Tibial nerve (tissue), 4 donors: ENCODE measurements at regions not wholly inside any gene's neighbourhood (a gene's known extent, or its start where the extent isn't known, plus 50 kb on each side); places are given as distances from the start of the nearest gene placed in this dataset.

Experiments
- CTCF ChIP-seq, 5 experiments: fragments of 200-600 bp in 3 of 5; fragments of 450-650 bp in 2 of 5; sonication (generic) in 3 of 5; IDR thresholded peaks; one replicate each; pipeline ENCODE4 v1.5.1; 2016 to 2019; ENCODE audit warnings: antibody characterized with exemption in 5 of 5, mild to moderate bottlenecking in 3 of 5, moderate library complexity in 2 of 5
- EP300 ChIP-seq, 2 donors: sonication (generic); formaldehyde crosslinking; IDR thresholded peaks; one replicate each; pipeline ENCODE4 v1.6.1; 2017; ENCODE audit warnings: antibody characterized with exemption in 2 of 2, mild to moderate bottlenecking in 1 of 2
- POLR2A ChIP-seq, 2 donors: fragments of 450-650 bp; IDR thresholded peaks; one replicate each; pipeline ENCODE4 v1.6.1; 2017; ENCODE audit warnings: antibody characterized with exemption in 2 of 2, mild to moderate bottlenecking in 2 of 2, moderate library complexity in 2 of 2

GRCh38 chr1:63128556-63128955 lies 193.8 kb upstream of the FOXD3 start:
- TF ChIP-seq CTCF (IDR thresholded peaks at IDR 0.05): no peak
- TF ChIP-seq EP300 (IDR thresholded peaks at IDR 0.05): no peak
- TF ChIP-seq POLR2A (IDR thresholded peaks at IDR 0.05): no peak
